ENCODE measurements at regions not wholly inside any gene's neighbourhood (a gene's known extent, or its start where the extent isn't known, plus 50 kb on each side); places are given as distances from the start of the nearest gene placed in this dataset.

DNA sequence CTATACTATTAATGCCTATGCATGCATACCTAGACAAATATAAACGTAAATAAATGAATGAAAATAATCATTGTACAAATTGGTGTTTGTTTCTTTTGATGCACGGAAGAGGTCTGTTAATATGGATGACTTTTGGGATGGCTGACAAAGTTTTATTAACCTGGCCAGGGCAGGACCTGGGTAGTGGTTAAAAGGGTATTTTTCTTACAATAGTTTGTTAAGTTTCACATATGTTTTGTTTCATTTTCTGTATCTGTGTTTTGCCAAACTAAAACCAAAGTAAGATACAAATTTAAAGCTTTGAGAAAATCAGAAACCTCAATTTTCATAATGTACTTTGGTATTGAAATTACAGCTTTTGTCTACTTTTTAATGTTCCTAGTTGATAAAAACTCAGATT lies 222.7 kb upstream of the OLFM3 start:
- TF ChIP-seq REST (IDR thresholded peaks at IDR 0.05; ENCODE audit: insufficient read depth in 1 of 2, low read depth in 2 of 2, low read length in 1 of 2) (no peak), POLR2AphosphoS5 (IDR thresholded peaks at IDR 0.05; ENCODE audit: low read depth, low read length) (no peak), SIN3A (IDR thresholded peaks at IDR 0.05; ENCODE audit: borderline replicate concordance, insufficient read depth, low read depth, low read length) (no peak), TCF7L2 (IDR thresholded peaks at IDR 0.05; ENCODE audit: low read depth, low read length) (no peak)
- TF ChIP-seq, protein P1, sequence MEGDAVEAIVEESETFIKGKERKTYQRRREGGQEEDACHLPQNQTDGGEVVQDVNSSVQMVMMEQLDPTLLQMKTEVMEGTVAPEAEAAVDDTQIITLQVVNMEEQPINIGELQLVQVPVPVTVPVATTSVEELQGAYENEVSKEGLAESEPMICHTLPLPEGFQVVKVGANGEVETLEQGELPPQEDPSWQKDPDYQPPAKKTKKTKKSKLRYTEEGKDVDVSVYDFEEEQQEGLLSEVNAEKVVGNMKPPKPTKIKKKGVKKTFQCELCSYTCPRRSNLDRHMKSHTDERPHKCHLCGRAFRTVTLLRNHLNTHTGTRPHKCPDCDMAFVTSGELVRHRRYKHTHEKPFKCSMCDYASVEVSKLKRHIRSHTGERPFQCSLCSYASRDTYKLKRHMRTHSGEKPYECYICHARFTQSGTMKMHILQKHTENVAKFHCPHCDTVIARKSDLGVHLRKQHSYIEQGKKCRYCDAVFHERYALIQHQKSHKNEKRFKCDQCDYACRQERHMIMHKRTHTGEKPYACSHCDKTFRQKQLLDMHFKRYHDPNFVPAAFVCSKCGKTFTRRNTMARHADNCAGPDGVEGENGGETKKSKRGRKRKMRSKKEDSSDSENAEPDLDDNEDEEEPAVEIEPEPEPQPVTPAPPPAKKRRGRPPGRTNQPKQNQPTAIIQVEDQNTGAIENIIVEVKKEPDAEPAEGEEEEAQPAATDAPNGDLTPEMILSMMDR (IDR thresholded peaks at IDR 0.05): no peak

Measured in Panc1 (cell line).